RWPE1 (cell line): ENCODE measurements at regions not wholly inside any gene's neighbourhood (a gene's known extent, or its start where the extent isn't known, plus 50 kb on each side); places are given as distances from the start of the nearest gene placed in this dataset.
"Not testable (repeated sequence)": the region's sequence is repeated elsewhere in the genome, so short reads cannot be mapped to it uniquely, and the experiment has no call there.

Experiments
- CTCF ChIA-PET: fragments of 350-600 bp; sonication (Branson Sonifier 250); formaldehyde crosslinking; extraction: SDS; loops from one replicate; lab custom pipeline; 2021; lab: Yijun Ruan, JAX
- POLR2A ChIA-PET: fragments of 400-600 bp; formaldehyde crosslinking; extraction: SDS; loops from one replicate; lab custom pipeline; 2020; ENCODE audit warnings: antibody characterized with exemption; ENCODE audit not compliant: low non-redundant PET; lab: Yijun Ruan, JAX
- DNase-seq: peaks from one replicate; pipeline ENCODE4 v3.0.0; 2012; ENCODE audit warnings: low spot score
- H3K27ac ChIP-seq: fragments of 450-650 bp; 2 replicates; pipeline ENCODE4 v1.5.1; 2017
- TF ChIP-seq, protein P1 (sequence below): fragments of 450-650 bp; conservative IDR thresholded peaks from 2 replicates; pipeline ENCODE4 v1.5.1; 2017; ENCODE audit warnings: low read depth, mild to moderate bottlenecking

DNA sequence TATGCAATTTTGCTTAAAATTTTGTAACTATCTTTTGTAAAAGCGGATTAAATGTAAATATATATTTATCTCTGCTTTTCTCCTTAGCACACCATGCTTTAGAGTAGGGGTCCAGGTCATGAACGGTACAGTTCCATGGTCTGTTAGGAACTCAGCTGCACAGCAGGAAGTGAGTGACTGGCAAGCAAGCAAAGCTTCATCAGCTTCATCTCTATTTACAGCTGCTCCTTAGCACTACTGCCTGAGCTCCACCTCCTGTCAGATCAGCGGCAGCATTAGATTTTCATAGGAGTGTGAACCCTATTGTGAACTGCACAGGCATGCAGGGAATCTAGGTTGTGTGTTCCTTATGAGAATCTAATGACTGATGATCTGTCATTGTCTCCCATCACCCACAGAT is 959.0 kb upstream of the SLC39A10 start:
- H3K27ac ChIP-seq, result no peak overlapping the region
- CTCF ChIA-PET, result no interaction called here
- TF ChIP-seq, protein P1, sequence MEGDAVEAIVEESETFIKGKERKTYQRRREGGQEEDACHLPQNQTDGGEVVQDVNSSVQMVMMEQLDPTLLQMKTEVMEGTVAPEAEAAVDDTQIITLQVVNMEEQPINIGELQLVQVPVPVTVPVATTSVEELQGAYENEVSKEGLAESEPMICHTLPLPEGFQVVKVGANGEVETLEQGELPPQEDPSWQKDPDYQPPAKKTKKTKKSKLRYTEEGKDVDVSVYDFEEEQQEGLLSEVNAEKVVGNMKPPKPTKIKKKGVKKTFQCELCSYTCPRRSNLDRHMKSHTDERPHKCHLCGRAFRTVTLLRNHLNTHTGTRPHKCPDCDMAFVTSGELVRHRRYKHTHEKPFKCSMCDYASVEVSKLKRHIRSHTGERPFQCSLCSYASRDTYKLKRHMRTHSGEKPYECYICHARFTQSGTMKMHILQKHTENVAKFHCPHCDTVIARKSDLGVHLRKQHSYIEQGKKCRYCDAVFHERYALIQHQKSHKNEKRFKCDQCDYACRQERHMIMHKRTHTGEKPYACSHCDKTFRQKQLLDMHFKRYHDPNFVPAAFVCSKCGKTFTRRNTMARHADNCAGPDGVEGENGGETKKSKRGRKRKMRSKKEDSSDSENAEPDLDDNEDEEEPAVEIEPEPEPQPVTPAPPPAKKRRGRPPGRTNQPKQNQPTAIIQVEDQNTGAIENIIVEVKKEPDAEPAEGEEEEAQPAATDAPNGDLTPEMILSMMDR, result no peak
- POLR2A ChIA-PET, result no interaction called here
- no peak for DNase-seq

GRCh38 chr2:194697439-194697838 is 959.6 kb upstream of the SLC39A10 start:
- POLR2A ChIA-PET, result no interaction called here
- DNase-seq, result no peak
- no peak overlapping the region for H3K27ac ChIP-seq
- TF ChIP-seq, protein P1, result no peak
- CTCF ChIA-PET, result no interaction called here

- DNase-seq, result no peak
- POLR2A ChIA-PET, result no interaction called here
- CTCF ChIA-PET, result no interaction called here
- H3K27ac ChIP-seq, result no peak overlapping the region
- TF ChIP-seq, protein P1, result no peak
Measured at GRCh38 chr2:194696690-194697089, 960.3 kb upstream of the SLC39A10 start.

DNA sequence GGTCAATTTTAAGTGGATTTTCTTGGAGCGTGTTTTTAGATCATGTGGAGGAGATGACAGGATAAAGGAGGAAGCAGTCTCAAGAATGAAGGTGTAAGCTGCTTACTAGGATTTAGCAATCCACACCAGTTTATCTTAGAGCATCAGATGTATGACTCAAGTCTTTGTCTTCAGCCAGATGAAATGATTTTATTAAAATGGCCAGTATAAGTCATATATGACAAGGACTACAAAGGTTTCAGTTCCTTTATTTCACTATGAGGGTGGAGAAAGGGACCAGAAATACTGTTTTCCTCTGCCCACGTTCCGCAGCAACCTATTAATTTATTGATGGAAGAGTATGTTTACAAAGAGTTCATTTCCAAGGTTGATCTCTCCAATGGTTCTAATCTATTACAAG is 970.5 kb upstream of the SLC39A10 start:
- POLR2A ChIA-PET, result no interaction called here
- no peak overlapping the region for H3K27ac ChIP-seq
- CTCF ChIA-PET, result interaction anchor here (0.5 kb wide), 1 partner anchor 1570 kb away, joined by 4 read pairs; no protein-coding TSS in a partner anchor
- TF ChIP-seq, protein P1, result no peak
- DNase-seq, result no peak

GRCh38 chr2:194674043-194674442 is 983.0 kb upstream of the SLC39A10 start:
- no peak for DNase-seq
- CTCF ChIA-PET, result no interaction called here
- TF ChIP-seq, protein P1, result no peak
- POLR2A ChIA-PET, result no interaction called here
- H3K27ac ChIP-seq, result no peak overlapping the region

- TF ChIP-seq, protein P1, result no peak
- DNase-seq, result peak; percentile 1
- ChIA-PET CTCF (interaction anchor here (0.6 to 0.7 kb wide), 3 partner anchors 517 to 870 kb away, joined by 3 to 4 read pairs (median 3); no protein-coding TSS in a partner anchor), POLR2A (no interaction called here)
- H3K27ac ChIP-seq, result no peak overlapping the region
Measured at GRCh38 chr2:194672994-194673393, 984.0 kb upstream of the SLC39A10 start.

DNA sequence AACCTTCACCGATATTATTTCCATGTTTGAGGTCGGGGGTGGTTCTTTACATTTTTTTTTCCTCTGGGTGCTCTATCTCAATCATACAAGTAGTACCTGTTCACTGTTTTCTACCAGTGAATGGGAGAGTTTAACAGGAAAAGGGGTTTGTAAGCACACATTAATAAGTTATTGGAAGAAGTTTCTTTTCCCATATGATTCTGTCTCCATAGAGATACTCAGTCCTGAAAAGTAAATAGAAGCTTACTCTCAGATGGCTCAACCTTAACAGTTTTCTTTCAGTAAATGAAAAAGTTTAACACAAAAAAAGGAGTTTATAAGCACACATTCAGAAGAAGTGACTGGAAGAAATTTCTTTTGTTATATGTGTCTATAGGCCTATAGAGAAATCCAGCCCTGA is 995.6 kb upstream of the SLC39A10 start:
- CTCF ChIA-PET, result no interaction called here
- POLR2A ChIA-PET, result no interaction called here
- TF ChIP-seq, protein P1, result no peak

DNA sequence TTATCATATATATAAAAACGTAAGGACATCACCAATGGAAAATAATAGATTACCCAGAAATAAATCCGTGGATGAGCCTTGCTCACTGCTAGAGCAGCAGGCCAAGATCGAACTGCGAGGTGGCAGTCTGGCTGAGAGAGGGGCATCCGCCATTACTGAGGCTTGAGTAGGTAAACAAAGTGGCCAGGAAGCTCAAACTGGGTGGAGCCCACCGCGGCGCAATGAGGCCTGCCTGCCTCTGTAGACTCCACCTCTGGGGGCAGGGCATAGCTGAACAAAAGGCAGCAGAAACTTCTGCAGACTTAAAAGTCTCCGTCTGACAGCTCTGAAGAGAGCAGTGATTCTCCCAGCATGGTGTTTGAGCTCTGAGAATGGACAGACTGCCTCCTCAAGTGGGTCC is 1018.0 kb upstream of the SLC39A10 start:
- CTCF ChIA-PET, POLR2A ChIA-PET, H3K27ac ChIP-seq, DNase-seq: not testable (repeated sequence)

More for the DNA sequence above, 995.6 kb upstream of the SLC39A10 start:
- DNase-seq, result no peak
- H3K27ac ChIP-seq, result no peak overlapping the region
